ENCODE measurements at regions not wholly inside any gene's neighbourhood (a gene's known extent, or its start where the extent isn't known, plus 50 kb on each side); places are given as distances from the start of the nearest gene placed in this dataset.
A peak's percentile ranks its signal among the peaks of the same experiment; 100 is the strongest.
"Not testable (repeated sequence)": the region's sequence is repeated elsewhere in the genome, so short reads cannot be mapped to it uniquely, and the experiment has no call there.

DNA sequence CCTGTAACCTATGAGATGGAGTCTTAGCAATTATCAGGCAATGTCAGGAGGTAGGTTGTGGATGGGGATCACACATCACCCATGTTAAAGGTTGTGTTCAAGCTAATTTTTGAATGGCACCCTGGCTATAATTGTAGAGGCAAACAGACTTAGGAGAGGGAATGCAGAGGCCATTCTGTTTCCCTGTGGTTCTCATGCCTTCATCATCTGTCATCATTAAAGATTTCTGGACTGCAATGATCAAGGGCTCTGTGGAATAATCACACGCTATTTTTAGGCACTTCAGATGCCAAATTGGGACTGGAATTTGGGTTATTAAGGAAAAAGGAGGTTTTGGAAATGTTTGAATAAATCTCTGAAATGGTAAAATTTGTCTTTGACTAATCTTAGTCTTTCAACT is 1065.4 kb downstream of the TAF11L14 start:
- Mint-ChIP-seq H3K36me3 (no peaks in the 10 kb centered on the region), H3K9me3 (no peaks in the 10 kb centered on the region), H3K27me3 (no peaks in the 10 kb centered on the region), H3K4me1 (peaks cover 18 to 21% (median 18%) of the 10 kb centered on the region in 3 donors), H3K4me3 (peak overlapping the region in 1 of 4 donors; percentile 41), H3K27ac (peak overlapping the region in 2 of 3 donors; percentile 9 to 96)

DNA sequence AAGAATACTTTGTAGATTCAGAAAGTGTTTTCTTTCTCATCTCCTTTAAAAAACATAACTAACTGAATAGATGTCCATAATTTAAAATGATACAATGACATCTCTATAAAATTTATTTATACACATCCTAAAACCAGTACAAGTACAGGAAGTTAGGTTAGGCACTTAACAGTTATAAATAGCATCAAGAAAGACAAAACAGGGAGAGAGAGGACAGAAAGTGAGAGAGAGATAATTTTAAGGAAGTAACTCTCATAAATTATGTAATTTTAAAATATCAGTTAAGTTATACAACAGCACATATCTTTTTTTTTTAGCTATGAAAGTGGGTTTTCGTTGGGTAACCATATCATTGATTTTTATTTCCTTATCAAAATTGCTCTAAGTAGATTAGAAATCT is 1068.6 kb downstream of the TAF11L14 start:
- Mint-ChIP-seq H3K36me3 (peaks cover 2% of the 10 kb centered on the region), H3K27me3 (no peaks in the 10 kb centered on the region), H3K9me3 (no peaks in the 10 kb centered on the region), H3K4me3 (peak overlapping the region in 1 of 4 donors; percentile 76), H3K4me1 (peaks cover 14 to 16% (median 14%) of the 10 kb centered on the region in 3 donors), H3K27ac (no peak overlapping the region)

DNA sequence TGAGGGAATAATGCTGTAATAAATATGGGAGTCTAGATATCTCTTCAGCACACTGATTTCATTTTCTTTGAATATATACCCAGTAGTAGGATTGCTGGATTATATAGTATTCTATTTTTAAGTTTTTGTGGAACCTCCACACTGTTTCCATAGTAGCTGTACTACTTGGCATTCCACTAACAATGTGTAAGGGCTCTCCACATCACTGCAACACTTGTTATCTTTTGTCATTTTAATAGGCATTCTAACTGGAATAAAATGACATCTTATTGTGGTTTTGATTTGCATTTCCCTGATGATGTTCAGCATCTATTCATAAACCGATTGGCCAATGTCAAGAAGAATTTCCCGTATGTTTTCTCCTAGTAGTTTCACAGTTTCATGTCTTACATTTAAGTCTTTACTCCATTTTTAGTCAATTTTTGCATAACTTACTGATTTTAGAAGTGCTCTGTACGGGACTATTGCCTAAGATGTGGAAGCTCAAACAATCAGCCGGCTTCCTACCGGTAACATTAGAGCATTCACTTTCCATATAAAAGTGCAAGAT is 1078.8 kb downstream of the TAF11L14 start:
- Mint-ChIP-seq H3K4me1 (peaks cover 0 to 3% (median 2%) of the 10 kb centered on the region in 3 donors), H3K36me3 (peaks cover 10% of the 10 kb centered on the region)

DNA sequence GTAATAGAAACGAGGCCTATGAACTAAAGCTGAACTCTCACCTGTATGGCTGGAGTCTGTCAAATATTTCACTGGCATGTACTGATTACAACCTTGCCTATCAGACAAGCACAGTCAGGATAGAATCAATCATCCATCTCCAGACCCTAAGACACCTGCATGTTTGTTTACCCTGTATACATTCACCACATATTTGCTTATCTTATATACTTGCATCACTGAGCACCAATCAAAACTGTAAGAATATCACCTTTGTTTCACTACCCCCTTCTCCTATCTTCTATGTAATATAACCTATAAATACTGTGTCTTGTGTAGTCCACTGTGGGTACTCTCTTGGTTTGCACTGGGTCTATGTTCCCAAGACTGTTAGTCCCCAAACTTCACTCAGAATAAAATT is 1085.7 kb downstream of the TAF11L14 start:
- no peaks in the 10 kb centered on the region for H3K9me3 Mint-ChIP-seq
- no peaks in the 10 kb centered on the region for H3K27me3 Mint-ChIP-seq
- H3K4me3 Mint-ChIP-seq = peak overlapping the region in 1 of 4 donors; percentile 1
- no peak overlapping the region for H3K27ac Mint-ChIP-seq
- H3K36me3 Mint-ChIP-seq = peaks cover 1% of the 10 kb centered on the region
- peaks cover 16 to 31% (median 23%) of the 10 kb centered on the region in 3 donors for H3K4me1 Mint-ChIP-seq

More for the DNA sequence above, 1078.8 kb downstream of the TAF11L14 start:
- no peaks in the 10 kb centered on the region for H3K27me3 Mint-ChIP-seq
- H3K4me3 Mint-ChIP-seq = peak overlapping the region in 1 of 4 donors; percentile 23
- peaks cover 0 to 5% (median 0%) of the 10 kb centered on the region in 3 donors for H3K9me3 Mint-ChIP-seq
- no peak overlapping the region for H3K27ac Mint-ChIP-seq

DNA sequence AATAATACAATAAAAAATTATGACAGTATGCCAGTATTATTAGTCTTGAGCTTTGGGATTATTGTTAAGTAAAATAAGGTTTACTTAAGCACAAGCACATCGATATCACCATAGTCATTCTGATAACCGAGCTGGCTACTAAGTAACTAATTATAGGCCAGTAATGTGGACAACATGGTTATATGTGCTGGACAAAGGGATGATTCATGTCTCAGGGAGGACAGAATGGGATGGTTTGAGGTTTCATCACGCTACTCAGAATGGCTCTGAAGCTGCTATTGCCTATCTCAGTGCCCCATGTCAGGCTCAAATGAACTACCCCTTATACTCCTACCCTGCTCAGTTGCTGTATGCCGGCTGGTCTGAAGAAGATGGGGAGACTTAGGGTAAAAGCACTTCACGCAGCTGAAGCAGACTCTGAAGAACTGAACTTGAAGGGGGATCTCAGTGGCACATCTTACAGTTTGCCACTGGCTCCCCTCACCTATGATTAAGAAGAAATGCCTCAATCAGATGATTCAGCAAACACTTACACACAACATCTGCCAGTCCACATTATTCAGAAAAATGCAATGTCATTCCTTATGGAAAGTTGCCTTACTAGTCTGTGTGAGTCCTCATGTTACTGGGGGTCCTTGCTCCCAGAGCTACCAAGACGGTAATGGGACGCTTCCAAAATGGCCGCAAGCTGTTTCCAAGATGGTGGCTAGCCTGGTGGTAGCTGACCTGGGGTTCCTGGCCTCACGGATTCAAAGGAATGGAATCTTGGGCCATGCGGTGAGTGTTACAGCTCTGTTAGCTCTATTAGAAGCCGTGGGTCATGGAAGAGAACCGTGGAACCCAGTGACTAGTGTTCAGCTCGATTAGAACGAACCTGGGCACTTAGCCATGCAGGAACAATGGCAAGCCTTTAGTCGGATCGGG is 1098.6 kb downstream of the TAF11L14 start:
- H3K4me3 Mint-ChIP-seq = no peak overlapping the region
- H3K27ac Mint-ChIP-seq = peak overlapping the region in 1 of 3 donors; percentile 77
- no peaks in the 10 kb centered on the region for H3K27me3 Mint-ChIP-seq
- H3K9me3 Mint-ChIP-seq = no peaks in the 10 kb centered on the region
- peaks cover 0 to 18% (median 17%) of the 10 kb centered on the region in 3 donors for H3K4me1 Mint-ChIP-seq
- peaks cover 13% of the 10 kb centered on the region for H3K36me3 Mint-ChIP-seq

DNA sequence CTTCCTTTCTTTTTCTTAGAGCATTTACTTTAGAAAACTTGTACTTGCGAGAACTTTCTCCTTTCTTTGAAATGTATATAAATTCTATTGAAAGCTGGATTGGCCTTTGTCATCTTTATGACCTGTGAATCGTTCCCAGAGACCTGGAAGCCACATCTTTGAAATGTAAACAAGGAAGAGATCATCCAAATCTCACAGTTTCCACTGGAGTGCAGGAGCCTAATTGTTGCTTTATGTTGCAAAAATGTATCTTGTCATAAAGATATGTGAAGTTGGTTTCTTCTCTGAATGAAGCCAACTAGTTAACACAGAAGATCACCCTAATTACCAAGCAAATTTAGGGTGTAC is 1101.8 kb downstream of the TAF11L14 start:
- H3K36me3 Mint-ChIP-seq = peaks cover 15% of the 10 kb centered on the region
- no peaks in the 10 kb centered on the region for H3K27me3 Mint-ChIP-seq
- H3K4me3 Mint-ChIP-seq = no peak overlapping the region
- H3K4me1 Mint-ChIP-seq = peaks cover 15 to 32% (median 25%) of the 10 kb centered on the region in 3 donors
- H3K9me3 Mint-ChIP-seq = no peaks in the 10 kb centered on the region
- H3K27ac Mint-ChIP-seq = no peak overlapping the region

DNA sequence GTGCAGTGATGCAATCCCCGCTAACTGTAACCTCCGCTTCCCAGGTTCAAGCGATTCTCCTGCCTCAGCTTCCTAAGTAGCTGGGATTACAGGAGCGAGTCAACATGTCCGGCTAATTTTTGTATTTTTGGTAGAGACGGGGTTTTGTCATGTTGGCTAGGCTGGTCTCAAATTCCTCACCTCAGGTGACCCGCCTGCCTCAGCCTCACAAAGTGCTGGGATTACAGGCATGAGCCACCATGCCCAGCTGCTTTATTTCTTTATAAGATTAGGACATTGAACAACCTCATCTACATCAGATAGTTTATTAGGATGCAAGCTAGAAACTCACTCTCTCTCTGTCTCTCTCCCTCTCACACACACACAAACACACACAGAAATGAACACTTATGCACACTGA is 1102.5 kb downstream of the TAF11L14 start:
- Mint-ChIP-seq H3K27ac (peak overlapping the region in 1 of 3 donors; percentile 35), H3K4me3 (peak overlapping the region in 1 of 4 donors; percentile 1)
- H3K27me3 Mint-ChIP-seq = not testable (repeated sequence)

DNA sequence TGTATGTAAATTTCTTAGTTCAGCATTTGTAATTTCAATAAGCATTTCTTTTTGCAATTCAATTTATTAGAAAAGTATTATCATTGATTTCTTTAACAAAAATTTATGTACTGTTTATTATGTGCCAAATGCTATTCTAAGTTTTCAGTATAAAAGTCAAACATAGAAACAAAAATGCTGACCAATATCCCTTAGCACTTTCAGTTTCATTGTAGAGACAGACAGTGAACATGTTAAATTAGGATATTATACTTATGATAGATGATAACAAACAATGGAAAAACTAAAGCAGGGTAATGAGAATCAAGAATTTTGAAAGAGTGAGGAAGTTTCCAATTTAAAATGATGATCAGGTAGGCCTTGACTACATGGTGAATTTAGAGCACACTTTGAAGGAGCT is 1106.0 kb downstream of the TAF11L14 start:
- Mint-ChIP-seq H3K4me3 (peak overlapping the region in 1 of 4 donors; percentile 30), H3K27ac (no peak overlapping the region), H3K27me3 (no peaks in the 10 kb centered on the region), H3K4me1 (peaks cover 28 to 60% (median 53%) of the 10 kb centered on the region in 3 donors), H3K36me3 (peaks cover 10% of the 10 kb centered on the region), H3K9me3 (no peaks in the 10 kb centered on the region)

More for the DNA sequence above, 1102.5 kb downstream of the TAF11L14 start:
- Mint-ChIP-seq H3K4me1 (peaks cover 16 to 39% (median 28%) of the 10 kb centered on the region in 3 donors), H3K36me3 (peaks cover 15% of the 10 kb centered on the region)
- not testable (repeated sequence) for H3K9me3 Mint-ChIP-seq

DNA sequence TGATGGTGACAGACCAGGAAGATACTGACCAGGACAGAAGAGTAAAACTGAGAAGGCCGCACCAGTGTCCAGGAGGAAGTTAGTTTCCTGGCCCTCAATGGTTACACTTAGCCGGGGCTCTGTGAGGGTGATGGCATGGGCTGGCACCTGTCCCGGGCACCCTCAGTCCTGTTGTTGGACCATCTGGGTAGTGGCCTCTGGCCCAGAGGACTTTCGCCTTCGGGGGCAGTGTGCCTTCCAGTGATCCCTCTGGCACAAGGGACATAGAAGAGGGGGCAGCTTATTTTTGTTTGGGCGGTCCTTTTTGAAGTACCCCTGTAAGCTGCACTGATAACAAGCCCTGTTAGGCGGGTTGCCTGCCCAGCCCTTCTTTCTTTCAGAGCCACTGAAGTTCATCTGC is 1108.6 kb downstream of the TAF11L14 start:
- Mint-ChIP-seq H3K4me1 (peaks cover 43 to 63% (median 58%) of the 10 kb centered on the region in 3 donors), H3K36me3 (peaks cover 10% of the 10 kb centered on the region), H3K9me3 (no peaks in the 10 kb centered on the region), H3K4me3 (peak overlapping the region in 3 of 4 donors; percentile 63 to 88 (median 82)), H3K27ac (no peak overlapping the region), H3K27me3 (no peaks in the 10 kb centered on the region)

DNA sequence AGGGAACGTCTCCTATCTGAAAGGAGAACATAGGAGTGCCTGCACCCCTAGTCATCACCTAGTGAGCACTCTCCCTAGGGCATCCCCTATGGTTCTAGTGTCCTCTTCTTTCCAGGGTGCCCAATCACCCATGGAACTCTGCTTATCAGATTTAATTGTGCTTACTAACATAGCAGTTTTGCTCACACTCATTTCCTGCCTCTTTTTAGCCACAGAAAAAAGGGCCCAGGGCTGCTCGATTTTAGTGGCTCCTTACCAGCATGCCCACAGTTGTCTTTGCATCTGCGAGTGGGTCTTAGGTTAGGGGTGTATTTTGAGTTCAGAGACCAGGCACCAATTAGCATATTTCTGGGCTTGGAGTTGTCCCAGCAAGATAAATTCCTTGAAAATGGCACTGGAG is 1110.2 kb downstream of the TAF11L14 start:
- Mint-ChIP-seq H3K4me3 (peak overlapping the region; percentile 96 to 98 (median 96)), H3K27me3 (no peaks in the 10 kb centered on the region), H3K9me3 (no peaks in the 10 kb centered on the region), H3K27ac (peak overlapping the region; percentile 84 to 97 (median 88)), H3K36me3 (peaks cover 6% of the 10 kb centered on the region), H3K4me1 (peaks cover 37 to 55% (median 53%) of the 10 kb centered on the region in 3 donors)

DNA sequence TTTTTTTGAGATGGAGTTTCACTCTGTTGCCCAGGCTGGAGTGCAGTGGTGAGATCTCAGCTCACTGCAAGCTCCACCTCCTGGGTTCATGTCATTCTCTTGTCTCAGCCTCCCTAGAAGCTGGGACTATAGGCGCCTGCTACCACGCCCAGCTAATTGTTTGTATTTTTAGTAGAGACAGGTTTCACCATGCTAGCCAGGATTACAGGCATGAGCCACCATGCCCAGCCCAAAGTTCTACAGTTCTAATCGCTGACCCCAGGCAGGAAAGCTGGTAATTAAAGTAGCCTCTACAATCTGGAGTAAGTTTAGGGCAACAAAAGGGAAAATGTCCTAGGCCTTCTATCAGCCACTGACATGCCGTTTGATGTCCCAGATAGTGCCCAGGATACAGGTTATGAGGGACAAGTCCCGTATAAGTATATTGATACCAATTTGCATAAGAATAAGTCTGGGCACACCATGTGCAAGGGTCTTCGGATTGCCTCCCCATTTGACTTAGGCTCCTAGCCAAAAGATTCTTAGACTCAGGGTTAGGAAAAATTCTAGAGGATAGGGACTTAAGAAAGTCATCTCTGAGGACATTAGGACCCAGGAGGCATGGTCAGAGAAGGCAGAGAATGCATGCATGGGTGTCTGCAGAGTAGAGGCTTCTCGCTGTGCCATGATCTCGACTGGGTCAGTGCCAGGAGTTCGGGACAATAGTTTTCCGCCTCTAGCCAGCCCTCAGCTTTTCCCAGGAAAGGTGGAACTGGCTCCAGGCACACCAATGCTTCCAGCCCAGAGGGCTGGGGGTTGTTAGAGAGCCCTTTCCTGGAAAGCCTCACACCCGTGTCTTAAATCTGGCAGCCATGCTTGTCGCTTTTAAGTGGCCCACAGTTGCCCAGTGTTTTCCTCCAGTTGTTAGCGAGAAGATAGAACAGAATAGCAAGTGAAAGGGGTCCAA is 1111.1 kb downstream of the TAF11L14 start:
- Mint-ChIP-seq H3K4me3 (peak overlapping the region; percentile 96 to 98 (median 96)), H3K36me3 (peaks cover 8% of the 10 kb centered on the region), H3K9me3 (peaks cover 0 to 3% (median 2%) of the 10 kb centered on the region in 3 donors), H3K4me1 (peaks cover 32 to 53% (median 48%) of the 10 kb centered on the region in 3 donors), H3K27me3 (no peaks in the 10 kb centered on the region), H3K27ac (peak overlapping the region; percentile 84 to 97 (median 88))

DNA sequence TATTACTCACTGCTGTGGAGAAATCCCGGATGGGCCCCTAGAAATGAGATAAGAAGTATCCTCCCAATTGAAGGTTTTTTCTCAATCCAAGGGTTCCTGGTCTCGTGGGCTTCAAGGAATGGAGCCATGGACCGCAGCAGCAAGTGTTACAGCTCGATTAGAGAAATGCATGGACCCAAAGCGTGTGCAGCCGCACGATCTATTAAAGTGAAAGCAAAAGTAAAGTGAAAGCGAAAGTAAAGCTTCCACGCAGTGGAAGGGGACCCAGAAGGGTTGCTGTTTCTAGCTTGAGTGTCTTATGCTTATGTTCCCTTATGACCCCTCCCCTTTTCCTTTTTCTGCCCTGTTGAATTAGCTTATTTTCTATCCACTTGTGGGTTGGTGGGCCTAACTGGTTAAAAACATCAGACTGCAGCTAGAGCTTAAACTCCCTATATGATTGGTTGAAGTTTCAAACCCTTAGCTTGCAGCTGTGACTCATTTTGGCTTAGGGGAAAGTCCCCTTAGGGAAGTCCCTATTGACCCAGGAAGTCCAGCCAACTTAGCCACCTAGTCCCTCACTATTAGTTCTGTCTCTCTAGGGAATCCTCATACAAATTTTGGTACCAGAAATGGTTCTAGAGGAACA is 1111.8 kb downstream of the TAF11L14 start:
- peaks cover 0 to 5% (median 2%) of the 10 kb centered on the region in 3 donors for H3K9me3 Mint-ChIP-seq
- H3K27ac Mint-ChIP-seq = peak overlapping the region; percentile 84 to 97 (median 88)
- H3K36me3 Mint-ChIP-seq = peaks cover 8% of the 10 kb centered on the region
- no peaks in the 10 kb centered on the region for H3K27me3 Mint-ChIP-seq
- H3K4me1 Mint-ChIP-seq = peaks cover 27 to 45% (median 41%) of the 10 kb centered on the region in 3 donors
- peak overlapping the region; percentile 96 to 98 (median 96) for H3K4me3 Mint-ChIP-seq

DNA sequence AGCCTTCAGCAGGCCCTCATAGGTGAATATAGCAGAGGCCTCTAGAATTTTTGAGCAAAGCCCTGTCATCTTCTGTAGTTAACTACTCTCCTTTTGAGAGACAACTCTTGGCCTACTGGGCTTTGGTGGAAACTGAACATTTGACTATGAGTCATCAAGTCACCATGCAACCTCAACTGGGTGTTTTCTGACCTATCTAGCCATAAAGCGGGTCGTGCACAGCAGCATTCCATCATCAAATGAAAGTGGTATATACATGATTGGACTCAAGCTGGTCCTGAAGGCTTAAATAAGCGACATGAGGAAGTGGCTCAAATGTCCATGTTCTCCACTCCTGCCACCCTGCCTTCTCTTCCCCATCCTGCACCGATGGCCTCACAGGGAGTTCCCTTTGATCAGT is 1115.5 kb downstream of the TAF11L14 start:
- Mint-ChIP-seq H3K4me1 (peaks cover 18 to 22% (median 19%) of the 10 kb centered on the region in 3 donors), H3K27me3 (no peaks in the 10 kb centered on the region), H3K9me3 (peaks cover 0 to 5% (median 2%) of the 10 kb centered on the region in 3 donors), H3K36me3 (peaks cover 4% of the 10 kb centered on the region), H3K4me3 (no peak overlapping the region), H3K27ac (no peak overlapping the region)

DNA sequence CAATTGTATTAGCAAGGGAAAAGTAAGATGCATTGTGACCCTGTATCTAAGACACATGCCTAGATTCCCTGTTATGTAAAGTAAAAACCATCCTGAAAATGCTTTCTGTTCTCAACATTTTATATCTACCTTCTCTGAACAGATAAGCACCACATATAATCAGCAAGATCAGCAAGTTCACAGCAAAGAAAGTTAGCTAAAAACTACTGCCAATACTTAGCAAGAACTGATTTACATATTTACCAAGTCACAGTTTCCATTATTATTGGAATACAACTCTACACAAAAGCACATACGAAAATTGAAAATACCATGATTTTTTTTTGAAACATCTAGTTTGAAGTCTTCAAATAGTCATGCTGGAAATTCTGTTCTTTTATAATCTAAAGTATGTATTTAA is 1118.1 kb downstream of the TAF11L14 start:
- Mint-ChIP-seq H3K27ac (no peak overlapping the region), H3K36me3 (peaks cover 4% of the 10 kb centered on the region), H3K4me1 (peaks cover 5 to 7% (median 6%) of the 10 kb centered on the region in 3 donors), H3K4me3 (no peak overlapping the region), H3K27me3 (no peaks in the 10 kb centered on the region), H3K9me3 (peaks cover 0 to 5% (median 2%) of the 10 kb centered on the region in 3 donors)
